OCI-LY1 (cell line): ENCODE measurements at regions not wholly inside any gene's neighbourhood (a gene's known extent, or its start where the extent isn't known, plus 50 kb on each side); places are given as distances from the start of the nearest gene placed in this dataset.

ENCODE experiments used
- H2AFZ ChIP-seq: fragments of 200-600 bp; sonication (generic), shearing (Covaris generic); 2 replicates; pipeline ENCODE4 v1.6.0; 2014; ENCODE audit warnings: antibody characterized with exemption, mild to moderate bottlenecking, low read length
- H3F3A ChIP-seq: fragments of 200-600 bp; sonication (generic), shearing (Covaris generic); 2 replicates; pipeline ENCODE4 v1.6.0; 2014; ENCODE audit warnings: mild to moderate bottlenecking, antibody characterized with exemption, low read length, moderate library complexity; ENCODE audit not compliant: insufficient read depth
- H3K27ac ChIP-seq: fragments of 200-600 bp; sonication (generic); 2 replicates; pipeline ENCODE4 v1.5.1; 2014; ENCODE audit warnings: low read length, mixed run types, mild to moderate bottlenecking, low read depth; ENCODE audit not compliant: poor library complexity, severe bottlenecking
- H3K27me3 ChIP-seq: fragments of 200-600 bp; sonication (generic); 2 replicates; pipeline ENCODE4 v1.6.0; 2014; ENCODE audit warnings: antibody characterized with exemption, mild to moderate bottlenecking, low read length, moderate library complexity; ENCODE audit not compliant: insufficient read depth
- H3K36me3 ChIP-seq: fragments of 200-600 bp; sonication (generic); 2 replicates; pipeline ENCODE4 v1.6.1; 2014; ENCODE audit warnings: mild to moderate bottlenecking, antibody characterized with exemption, low read length, moderate library complexity, mixed read lengths; ENCODE audit not compliant: insufficient read depth
- H3K4me1 ChIP-seq: fragments of 200-600 bp; sonication (generic); 2 replicates; pipeline ENCODE4 v1.5.1; 2014; ENCODE audit warnings: mild to moderate bottlenecking, low read length, moderate library complexity; ENCODE audit not compliant: insufficient read depth, severe bottlenecking
- H3K4me2 ChIP-seq: fragments of 200-600 bp; sonication (generic), shearing (Covaris generic); 2 replicates; pipeline ENCODE4 v1.6.1; 2014; ENCODE audit warnings: low read length
- H3K4me3 ChIP-seq: fragments of 200-600 bp; sonication (generic); 2 replicates; pipeline ENCODE4 v1.5.1; 2014; ENCODE audit warnings: low read length, low read depth, mild to moderate bottlenecking, mixed read lengths; ENCODE audit not compliant: poor library complexity, severe bottlenecking
- H3K79me2 ChIP-seq: fragments of 200-600 bp; shearing (Covaris generic); 2 replicates; pipeline ENCODE4 v1.6.1; 2016; ENCODE audit warnings: mixed run types, low read length, mixed read lengths; ENCODE audit not compliant: insufficient read depth
- H3K9ac ChIP-seq: fragments of 200-600 bp; sonication (generic), shearing (Covaris generic); 2 replicates; pipeline ENCODE4 v1.6.1; 2014; ENCODE audit warnings: mild to moderate bottlenecking, low read length, mixed read lengths
- H3K9me2 ChIP-seq: fragments of 200-600 bp; sonication (generic), shearing (Covaris generic); 2 replicates; pipeline ENCODE4 v1.6.1; 2014; ENCODE audit warnings: low read depth, mild to moderate bottlenecking, low read length, mixed read lengths
- H3K9me3 ChIP-seq: fragments of 200-600 bp; shearing (Covaris generic); 2 replicates; pipeline ENCODE4 v1.6.1; 2014; ENCODE audit warnings: low read length, mixed read lengths
- H4K20me1 ChIP-seq: fragments of 200-600 bp; sonication (generic), shearing (Covaris generic); 2 replicates; pipeline ENCODE4 v1.6.0; 2016; ENCODE audit warnings: mild to moderate bottlenecking, low read length; ENCODE audit not compliant: insufficient read depth
- CTCF ChIP-seq: fragments of 200-600 bp; sonication (generic), shearing (Covaris generic); IDR thresholded peaks from 2 replicates; pipeline ENCODE4 v1.5.1; 2017; ENCODE audit warnings: mild to moderate bottlenecking, antibody characterized with exemption, low read length, moderate library complexity, mixed read lengths
- EZH2 ChIP-seq: fragments of 200-600 bp; sonication (generic), shearing (Covaris generic); IDR thresholded peaks from 2 replicates; pipeline ENCODE4 v1.8.0; 2017; ENCODE audit warnings: borderline replicate concordance, mixed run types, mild to moderate bottlenecking, antibody characterized with exemption, low read length, moderate library complexity, mixed read lengths

- H3K4me2 ChIP-seq = no peak overlapping the region
- TF ChIP-seq CTCF (no peak), EZH2 (no peak)
Measured at GRCh38 chr6:90764001-90764400, 177.1 kb upstream of the MAP3K7 start.

GRCh38 chr6:90759664-90760063 is 172.8 kb upstream of the MAP3K7 start:
- Histone ChIP-seq H3F3A (no peaks in the 10 kb centered on the region), H4K20me1 (no peaks in the 10 kb centered on the region), H2AFZ (no peak overlapping the region), H3K36me3 (no peaks in the 10 kb centered on the region), H3K27me3 (no peaks in the 10 kb centered on the region), H3K79me2 (no peaks in the 10 kb centered on the region), H3K4me3 (no peak overlapping the region), H3K9me3 (no peaks in the 10 kb centered on the region), H3K9ac (no peak overlapping the region), H3K4me1 (no peaks in the 10 kb centered on the region), H3K9me2 (no peaks in the 10 kb centered on the region), H3K4me2 (no peak overlapping the region), H3K27ac (no peak overlapping the region)
- TF ChIP-seq EZH2 (no peak), CTCF (no peak)

More at GRCh38 chr6:90764001-90764400, 177.1 kb upstream of the MAP3K7 start:
- Histone ChIP-seq H3K9me2 (no peaks in the 10 kb centered on the region), H2AFZ (no peak overlapping the region), H3K36me3 (no peaks in the 10 kb centered on the region), H3K4me1 (no peaks in the 10 kb centered on the region), H3K9ac (no peak overlapping the region), H3K4me3 (no peak overlapping the region), H3K79me2 (no peaks in the 10 kb centered on the region), H4K20me1 (no peaks in the 10 kb centered on the region), H3K27me3 (no peaks in the 10 kb centered on the region), H3K9me3 (no peaks in the 10 kb centered on the region), H3F3A (no peaks in the 10 kb centered on the region), H3K27ac (no peak overlapping the region)

GRCh38 chr6:90758741-90759140 is 171.9 kb upstream of the MAP3K7 start:
- H3F3A ChIP-seq = no peaks in the 10 kb centered on the region
- H3K27ac ChIP-seq = no peak overlapping the region
- no peaks in the 10 kb centered on the region for H3K9me2 ChIP-seq
- H3K4me1 ChIP-seq = no peaks in the 10 kb centered on the region
- no peak overlapping the region for H3K4me3 ChIP-seq
- TF ChIP-seq CTCF = no peak
- TF ChIP-seq EZH2 = no peak
- no peaks in the 10 kb centered on the region for H3K27me3 ChIP-seq
- no peaks in the 10 kb centered on the region for H3K36me3 ChIP-seq
- H4K20me1 ChIP-seq = no peaks in the 10 kb centered on the region
- H3K4me2 ChIP-seq = no peak overlapping the region
- no peaks in the 10 kb centered on the region for H3K79me2 ChIP-seq
- no peak overlapping the region for H3K9ac ChIP-seq
- H2AFZ ChIP-seq = no peak overlapping the region
- H3K9me3 ChIP-seq = no peaks in the 10 kb centered on the region
